ENCODE measurements at regions not wholly inside any gene's neighbourhood (a gene's known extent, or its start where the extent isn't known, plus 50 kb on each side); places are given as distances from the start of the nearest gene placed in this dataset.

GRCh38 chr2:107721586-107721985 is 105.1 kb upstream of the RGPD4 start:
- TF ChIP-seq CTCF (conservative IDR thresholded peaks at IDR 0.05; ENCODE audit: low read depth, low read length) (no peak), EZH2 (IDR thresholded peaks at IDR 0.05; ENCODE audit: borderline replicate concordance, low read depth, low read length, poor library complexity, severe bottlenecking) (no peak)

All from A673 (cell line).